Neural progenitor cell (in vitro differentiated cells): ENCODE measurements at regions not wholly inside any gene's neighbourhood (a gene's known extent, or its start where the extent isn't known, plus 50 kb on each side); places are given as distances from the start of the nearest gene placed in this dataset.

Experiments
- DNase-seq: peaks from one replicate; pipeline ENCODE4 v3.0.0-alpha.2; 2016; ENCODE audit warnings: low spot score
- H2AFZ ChIP-seq: fragments of 200-600 bp; sonication (generic); replicated peaks from 2 replicates; pipeline ENCODE4 v1.6.1; 2016; ENCODE audit warnings: antibody characterized with exemption
- H3F3A ChIP-seq: fragments of 200-600 bp; sonication (generic); 2 replicates; pipeline ENCODE4 v1.6.1; 2016; ENCODE audit warnings: antibody characterized with exemption, low read depth
- H3K27ac ChIP-seq: fragments of 200-600 bp; sonication (generic); 2 replicates; pipeline ENCODE4 v1.5.1; 2016; ENCODE audit warnings: mild to moderate bottlenecking
- H3K27me3 ChIP-seq: fragments of 200-600 bp; sonication (generic); 2 replicates; pipeline ENCODE4 v1.6.1; 2016; ENCODE audit warnings: mild to moderate bottlenecking, moderate library complexity
- H3K36me3 ChIP-seq: fragments of 200-600 bp; sonication (generic); 2 replicates; pipeline ENCODE4 v1.5.1; 2016
- H3K4me1 ChIP-seq: fragments of 200-600 bp; sonication (generic); 2 replicates; pipeline ENCODE4 v1.6.1; 2016; ENCODE audit warnings: mixed run types
- H3K4me2 ChIP-seq: fragments of 200-600 bp; sonication (generic); 2 replicates; pipeline ENCODE4 v1.6.1; 2016
- H3K4me3 ChIP-seq: fragments of 200-600 bp; sonication (generic); 2 replicates; pipeline ENCODE4 v1.5.1; 2016
- H3K79me2 ChIP-seq: fragments of 200-600 bp; sonication (generic); 2 replicates; pipeline ENCODE4 v1.6.1; 2016; ENCODE audit warnings: low read depth
- H3K9ac ChIP-seq: fragments of 200-600 bp; sonication (generic); 2 replicates; pipeline ENCODE4 v1.6.1; 2016
- H3K9me3 ChIP-seq: fragments of 200-600 bp; sonication (generic); 2 replicates; pipeline ENCODE4 v1.5.1; 2016; ENCODE audit warnings: low read depth
- H4K20me1 ChIP-seq: fragments of 200-600 bp; sonication (generic); 2 replicates; pipeline ENCODE4 v1.6.1; 2016; ENCODE audit warnings: low read depth
- H3K27ac Mint-ChIP-seq: 3 replicates; pipeline ENCODE4 v1.8.0; 2021; ENCODE audit warnings: mixed read lengths
- H3K27me3 Mint-ChIP-seq: 2 replicates; pipeline ENCODE4 v1.8.0; 2022; ENCODE audit warnings: low read depth, mild to moderate bottlenecking, inconsistent platforms, moderate library complexity, mixed read lengths; ENCODE audit not compliant: insufficient read depth
- H3K36me3 Mint-ChIP-seq: 3 replicates; pipeline ENCODE4 v1.8.0; 2021; ENCODE audit warnings: mixed read lengths
- H3K4me1 Mint-ChIP-seq: 3 replicates; pipeline ENCODE4 v1.8.0; 2021; ENCODE audit warnings: mixed read lengths
- H3K4me3 Mint-ChIP-seq: 3 replicates; pipeline ENCODE4 v1.8.0; 2021; ENCODE audit warnings: mild to moderate bottlenecking, moderate library complexity, mixed read lengths
- H3K9me3 Mint-ChIP-seq: 3 replicates; pipeline ENCODE4 v1.8.0; 2020; ENCODE audit warnings: mixed read lengths
- EZH2 ChIP-seq: fragments of 200-600 bp; sonication (generic); IDR thresholded peaks from 2 replicates; pipeline ENCODE4 v1.6.1; 2017; ENCODE audit warnings: antibody characterized with exemption, mild to moderate bottlenecking, moderate library complexity
- EZH2phosphoT487 ChIP-seq: fragments of 200-600 bp; sonication (generic); IDR thresholded peaks from 2 replicates; pipeline ENCODE4 v1.6.1; 2017; ENCODE audit warnings: antibody characterized with exemption
- TF ChIP-seq, protein P1 (sequence below): fragments of 200-600 bp; sonication (generic); IDR thresholded peaks from 2 replicates; pipeline ENCODE4 v1.5.1; 2017; ENCODE audit warnings: antibody characterized with exemption, mild to moderate bottlenecking

DNA sequence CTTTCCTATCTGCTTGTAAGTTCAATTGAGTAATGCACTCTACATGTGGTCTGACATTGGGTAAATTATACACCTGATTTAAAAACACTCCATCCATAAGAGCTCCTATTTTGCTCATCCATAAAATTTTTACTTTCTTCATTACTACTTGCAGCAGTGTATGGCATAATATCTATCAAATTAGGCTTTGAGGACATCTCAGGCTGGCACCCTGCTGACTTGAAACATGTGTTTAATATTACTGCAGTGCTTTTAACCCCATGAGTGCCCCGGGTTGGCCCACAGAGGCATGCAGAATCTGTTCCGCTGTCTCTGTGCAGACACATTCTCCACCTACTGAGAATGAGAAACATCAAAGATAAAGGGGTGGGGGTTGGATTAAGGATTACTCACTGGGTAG lies 249.9 kb upstream of the DNAJC19 start:
- Histone ChIP-seq H3K4me3 (no peak overlapping the region), H3K27ac (no peak overlapping the region), H3K4me2 (no peak overlapping the region), H3K4me1 (no peaks in the 10 kb centered on the region), H2AFZ (no peak overlapping the region), H3F3A (no peaks in the 10 kb centered on the region), H4K20me1 (no peaks in the 10 kb centered on the region), H3K36me3 (no peaks in the 10 kb centered on the region), H3K27me3 (no peaks in the 10 kb centered on the region), H3K79me2 (no peaks in the 10 kb centered on the region), H3K9me3 (no peaks in the 10 kb centered on the region), H3K9ac (no peak overlapping the region)
- Mint-ChIP-seq H3K36me3 (no peaks in the 10 kb centered on the region), H3K9me3 (no peaks in the 10 kb centered on the region), H3K27me3 (no peaks in the 10 kb centered on the region), H3K4me3 (no peak overlapping the region), H3K4me1 (peaks cover 12% of the 10 kb centered on the region), H3K27ac (no peak overlapping the region)
- no peak for DNase-seq
- TF ChIP-seq EZH2phosphoT487 (no peak), EZH2 (no peak)
- TF ChIP-seq, protein P1, sequence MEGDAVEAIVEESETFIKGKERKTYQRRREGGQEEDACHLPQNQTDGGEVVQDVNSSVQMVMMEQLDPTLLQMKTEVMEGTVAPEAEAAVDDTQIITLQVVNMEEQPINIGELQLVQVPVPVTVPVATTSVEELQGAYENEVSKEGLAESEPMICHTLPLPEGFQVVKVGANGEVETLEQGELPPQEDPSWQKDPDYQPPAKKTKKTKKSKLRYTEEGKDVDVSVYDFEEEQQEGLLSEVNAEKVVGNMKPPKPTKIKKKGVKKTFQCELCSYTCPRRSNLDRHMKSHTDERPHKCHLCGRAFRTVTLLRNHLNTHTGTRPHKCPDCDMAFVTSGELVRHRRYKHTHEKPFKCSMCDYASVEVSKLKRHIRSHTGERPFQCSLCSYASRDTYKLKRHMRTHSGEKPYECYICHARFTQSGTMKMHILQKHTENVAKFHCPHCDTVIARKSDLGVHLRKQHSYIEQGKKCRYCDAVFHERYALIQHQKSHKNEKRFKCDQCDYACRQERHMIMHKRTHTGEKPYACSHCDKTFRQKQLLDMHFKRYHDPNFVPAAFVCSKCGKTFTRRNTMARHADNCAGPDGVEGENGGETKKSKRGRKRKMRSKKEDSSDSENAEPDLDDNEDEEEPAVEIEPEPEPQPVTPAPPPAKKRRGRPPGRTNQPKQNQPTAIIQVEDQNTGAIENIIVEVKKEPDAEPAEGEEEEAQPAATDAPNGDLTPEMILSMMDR, result no peak

DNA sequence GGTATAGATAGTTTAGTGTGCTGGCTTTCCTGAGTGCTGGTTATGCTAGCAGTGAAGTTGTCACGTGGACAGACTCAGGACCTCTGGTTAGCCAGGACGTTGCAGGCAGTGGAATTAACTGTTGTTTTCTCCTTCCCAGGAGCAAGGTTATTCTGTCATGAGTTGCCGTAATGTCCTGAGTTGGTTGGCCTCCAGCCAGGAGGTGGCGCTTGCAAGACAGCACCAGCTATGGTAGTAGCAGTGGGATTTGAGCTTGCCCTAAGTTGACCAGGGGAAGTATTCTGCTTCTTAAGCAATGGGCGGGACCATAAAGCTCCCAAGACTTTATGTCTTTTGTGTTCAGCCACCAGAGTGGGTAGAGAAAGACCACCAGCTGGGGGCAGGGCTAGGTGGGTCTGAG lies 240.7 kb upstream of the DNAJC19 start:
- TF ChIP-seq, protein P1, result no peak
- TF ChIP-seq EZH2 (no peak), EZH2phosphoT487 (no peak)
- H4K20me1 ChIP-seq, result no peaks in the 10 kb centered on the region
- Mint-ChIP-seq H3K27ac (no peak overlapping the region), H3K4me1 (no peaks in the 10 kb centered on the region), H3K9me3 (peaks cover 4% of the 10 kb centered on the region), H3K36me3 (no peaks in the 10 kb centered on the region), H3K27me3 (no peaks in the 10 kb centered on the region), H3K4me3 (no peak overlapping the region)
- H3K4me3 ChIP-seq, result no peak overlapping the region
- no peak overlapping the region for H3K9ac ChIP-seq
- no peaks in the 10 kb centered on the region for H3K36me3 ChIP-seq
- peaks cover 3% of the 10 kb centered on the region for H3K4me1 ChIP-seq
- no peaks in the 10 kb centered on the region for H3F3A ChIP-seq
- H3K79me2 ChIP-seq, result no peaks in the 10 kb centered on the region
- H3K9me3 ChIP-seq, result no peaks in the 10 kb centered on the region
- H3K27ac ChIP-seq, result no peak overlapping the region
- no peaks in the 10 kb centered on the region for H3K27me3 ChIP-seq
- no peak overlapping the region for H3K4me2 ChIP-seq
- no peak overlapping the region for H2AFZ ChIP-seq
- DNase-seq, result no peak

DNA sequence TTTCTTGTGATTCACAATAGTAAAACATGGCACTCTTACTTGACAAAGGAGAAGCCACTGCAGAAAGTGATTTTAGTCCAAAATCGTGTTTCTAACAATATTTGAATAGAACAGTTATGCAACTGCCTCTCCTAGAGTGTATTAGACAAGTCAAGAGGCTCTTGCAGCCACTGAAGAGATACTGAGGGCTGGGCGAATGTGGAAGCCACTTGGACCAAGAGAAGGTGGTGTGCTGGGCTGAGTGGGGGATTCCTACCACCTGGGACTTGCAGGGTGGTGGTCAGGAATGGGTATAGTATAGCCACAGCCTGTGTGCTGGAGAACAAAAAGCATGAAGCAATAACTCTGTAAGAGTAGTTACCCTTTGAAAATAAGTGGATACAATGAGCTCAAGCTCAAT lies 223.8 kb upstream of the DNAJC19 start:
- Histone ChIP-seq H3K9me3 (no peaks in the 10 kb centered on the region), H3K4me1 (no peaks in the 10 kb centered on the region), H2AFZ (no peak overlapping the region), H3K9ac (no peak overlapping the region), H3K36me3 (no peaks in the 10 kb centered on the region), H3K27me3 (no peaks in the 10 kb centered on the region), H3F3A (no peaks in the 10 kb centered on the region), H3K4me3 (no peak overlapping the region), H4K20me1 (no peaks in the 10 kb centered on the region), H3K4me2 (no peak overlapping the region), H3K79me2 (no peaks in the 10 kb centered on the region), H3K27ac (no peak overlapping the region)
- Mint-ChIP-seq H3K27ac (no peak overlapping the region), H3K4me1 (peaks cover 9% of the 10 kb centered on the region), H3K36me3 (no peaks in the 10 kb centered on the region), H3K4me3 (no peak overlapping the region), H3K9me3 (no peaks in the 10 kb centered on the region), H3K27me3 (no peaks in the 10 kb centered on the region)
- TF ChIP-seq EZH2phosphoT487 (no peak), EZH2 (no peak)
- TF ChIP-seq, protein P1, result no peak
- DNase-seq, result no peak

DNA sequence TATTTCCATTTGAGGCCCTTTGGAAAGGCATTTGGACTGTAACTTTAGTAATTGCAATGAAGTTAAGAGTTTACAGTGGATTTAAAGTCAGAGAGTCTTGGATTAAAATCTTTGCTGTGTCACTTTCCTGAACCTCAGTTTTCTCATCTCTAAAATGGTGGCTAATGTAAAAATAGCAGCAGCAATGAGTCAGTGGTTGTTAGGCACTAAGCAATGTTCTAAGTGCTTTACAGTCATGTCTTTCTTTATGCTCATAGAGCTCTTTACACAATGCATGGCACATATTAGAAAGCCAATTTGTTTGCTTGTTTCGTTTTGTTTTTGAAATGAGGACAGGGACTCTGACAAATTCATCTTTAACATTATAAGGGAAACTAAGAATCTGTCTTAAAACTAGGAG lies 222.7 kb upstream of the DNAJC19 start:
- Histone ChIP-seq H3K36me3 (no peaks in the 10 kb centered on the region), H3K27me3 (no peaks in the 10 kb centered on the region), H3K4me3 (no peak overlapping the region), H3K9me3 (no peaks in the 10 kb centered on the region), H3K9ac (no peak overlapping the region), H3F3A (no peaks in the 10 kb centered on the region), H4K20me1 (no peaks in the 10 kb centered on the region), H3K4me1 (no peaks in the 10 kb centered on the region), H2AFZ (no peak overlapping the region), H3K79me2 (no peaks in the 10 kb centered on the region), H3K27ac (no peak overlapping the region), H3K4me2 (no peak overlapping the region)
- H3K4me1 Mint-ChIP-seq, result peaks cover 9% of the 10 kb centered on the region
- TF ChIP-seq EZH2phosphoT487 (no peak), EZH2 (no peak)
- TF ChIP-seq, protein P1, result no peak
- no peak overlapping the region for H3K4me3 Mint-ChIP-seq
- H3K27me3 Mint-ChIP-seq, result no peaks in the 10 kb centered on the region
- H3K27ac Mint-ChIP-seq, result no peak overlapping the region
- no peaks in the 10 kb centered on the region for H3K9me3 Mint-ChIP-seq
- DNase-seq, result no peak
- H3K36me3 Mint-ChIP-seq, result no peaks in the 10 kb centered on the region
